HG02981 (cell line): ENCODE measurements at regions not wholly inside any gene's neighbourhood (a gene's known extent, or its start where the extent isn't known, plus 50 kb on each side); places are given as distances from the start of the nearest gene placed in this dataset.

Experiments used
- ATAC-seq: cut with Tn5 transposase; IDR thresholded peaks from one replicate; pipeline ENCODE4 v1.9.1; 2021; ENCODE audit warnings: mild to moderate bottlenecking, moderate library complexity; ENCODE audit not compliant: unreplicated experiment

GRCh38 chr4:58564695-58565475, 1454.7 kb upstream of the IGFBP7 start:
- ATAC-seq = no peak

GRCh38 chr4:58561170-58561569, 1451.0 kb upstream of the IGFBP7 start:
- ATAC-seq = no peak

GRCh38 chr4:58560736-58561135, 1450.6 kb upstream of the IGFBP7 start:
- ATAC-seq = no peak

GRCh38 chr4:58553679-58554078, 1443.5 kb upstream of the IGFBP7 start:
- ATAC-seq = no peak

GRCh38 chr4:58553031-58553430, 1442.8 kb upstream of the IGFBP7 start:
- no peak for ATAC-seq

GRCh38 chr4:58551676-58552075, 1441.5 kb upstream of the IGFBP7 start:
- no peak for ATAC-seq

GRCh38 chr4:58543465-58543864, 1433.3 kb upstream of the IGFBP7 start:
- no peak for ATAC-seq

- no peak for ATAC-seq
Measured at GRCh38 chr4:58541926-58542325, 1431.7 kb upstream of the IGFBP7 start.

GRCh38 chr4:58522765-58523382, 1412.7 kb upstream of the IGFBP7 start:
- no peak for ATAC-seq

GRCh38 chr4:58515226-58515625, 1405.0 kb upstream of the IGFBP7 start:
- ATAC-seq = no peak

- ATAC-seq = no peak
Measured at GRCh38 chr4:58514299-58514698, 1404.1 kb upstream of the IGFBP7 start.

- ATAC-seq = no peak
Measured at GRCh38 chr4:58510652-58511051, 1400.5 kb upstream of the IGFBP7 start.

- ATAC-seq = no peak
Measured at GRCh38 chr4:58507079-58507478, 1396.9 kb upstream of the IGFBP7 start.

GRCh38 chr4:58502839-58503238, 1392.7 kb upstream of the IGFBP7 start:
- ATAC-seq = no peak

- no peak for ATAC-seq
Measured at GRCh38 chr4:58499182-58499581, 1389.0 kb upstream of the IGFBP7 start.

GRCh38 chr4:58491620-58492019, 1381.4 kb upstream of the IGFBP7 start:
- no peak for ATAC-seq

- no peak for ATAC-seq
Measured at GRCh38 chr4:58477950-58478349, 1367.8 kb upstream of the IGFBP7 start.

- ATAC-seq = no peak
Measured at GRCh38 chr4:58477513-58477912, 1367.3 kb upstream of the IGFBP7 start.

- no peak for ATAC-seq
Measured at GRCh38 chr4:58475097-58475496, 1364.9 kb upstream of the IGFBP7 start.

- ATAC-seq = no peak
Measured at GRCh38 chr4:58465031-58465430, 1354.8 kb upstream of the IGFBP7 start.

- ATAC-seq = no peak
Measured at GRCh38 chr4:58456727-58457384, 1346.7 kb upstream of the IGFBP7 start.

GRCh38 chr4:58453956-58454355, 1343.8 kb upstream of the IGFBP7 start:
- peak; percentile 86 for ATAC-seq
